ENCODE measurements at regions not wholly inside any gene's neighbourhood (a gene's known extent, or its start where the extent isn't known, plus 50 kb on each side); places are given as distances from the start of the nearest gene placed in this dataset.

DNA sequence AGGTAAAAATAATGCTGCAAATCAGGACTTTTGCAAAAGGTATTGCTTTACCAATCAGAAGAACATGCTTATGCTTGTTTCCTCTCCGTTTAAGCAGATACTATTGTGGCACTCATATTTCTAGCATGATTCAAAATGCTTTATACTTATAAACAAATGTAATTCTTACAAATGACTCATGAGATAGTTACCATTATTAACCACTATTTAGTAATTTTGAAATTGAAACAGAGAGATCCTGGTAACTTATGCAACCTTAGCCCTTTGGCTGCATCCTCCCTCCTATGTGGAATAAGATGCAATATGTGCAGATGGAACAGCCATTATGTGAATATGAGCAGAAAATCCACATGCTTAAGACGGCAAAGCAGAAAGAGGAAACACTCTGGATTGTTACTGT lies 164.7 kb downstream of the PCDH18 start:
- no peak overlapping the region for H3K4me2 ChIP-seq (replicated peaks; ENCODE audit: extremely low read depth, low read length, poor library complexity, severe bottlenecking)
- Mint-ChIP-seq H3K27ac (no peak overlapping the region), H3K27me3 (ENCODE audit: low read depth in 3 of 3) (no peaks in the 10 kb centered on the region), H3K36me3 (no peaks in the 10 kb centered on the region), H3K4me3 (no peak overlapping the region), H3K9me3 (peaks cover 0 to 4% (median 2%) of the 10 kb centered on the region in 7 donors), H3K4me1 (no peaks in the 10 kb centered on the region)
- H3K4me1 ChIP-seq (ENCODE audit: control insufficient read depth in 1 of 2, insufficient read depth in 2 of 2, low read length in 2 of 2), result no peaks in the 10 kb centered on the region
- H3K4me3 ChIP-seq (replicated peaks in 1 of 3; ENCODE audit: low read depth in 2 of 3, low read length in 3 of 3), result no peak overlapping the region
- no peaks in the 10 kb centered on the region for H3K36me3 ChIP-seq (replicated peaks in 1 of 2; ENCODE audit: control insufficient read depth in 1 of 2, insufficient read depth in 2 of 2, low read length in 2 of 2)
- no peak for DNase-seq
- H4K20me1 ChIP-seq (ENCODE audit: insufficient read depth, low read length), result no peaks in the 10 kb centered on the region
- H3K9me3 ChIP-seq (replicated peaks in 1 of 2; ENCODE audit: control insufficient read depth in 1 of 2, insufficient read depth in 1 of 2, low read length in 2 of 2), result no peaks in the 10 kb centered on the region
- H3K27me3 ChIP-seq (ENCODE audit: control insufficient read depth in 2 of 2, insufficient read depth in 2 of 2, low read length in 2 of 2), result no peaks in the 10 kb centered on the region
- H3K9ac ChIP-seq (ENCODE audit: insufficient read depth, low read length, poor library complexity, severe bottlenecking), result no peak overlapping the region
- no peaks in the 10 kb centered on the region for H3K79me2 ChIP-seq (ENCODE audit: insufficient read depth, low read length)
- intact Hi-C loops (cut with micrococcal nuclease), result no loop called here
- no CpG with 5 or more reads among the region's 2 CpGs for WGBS (ENCODE audit: insufficient coverage)
- TF ChIP-seq CTCF (IDR thresholded peaks at IDR 0.05), result no peak
- no peak overlapping the region for H3K27ac ChIP-seq (ENCODE audit: low read depth in 1 of 2, low read length in 2 of 2)
- H2AFZ ChIP-seq (ENCODE audit: insufficient read depth, low read depth, low read length, poor library complexity, severe bottlenecking), result no peak overlapping the region

DNA sequence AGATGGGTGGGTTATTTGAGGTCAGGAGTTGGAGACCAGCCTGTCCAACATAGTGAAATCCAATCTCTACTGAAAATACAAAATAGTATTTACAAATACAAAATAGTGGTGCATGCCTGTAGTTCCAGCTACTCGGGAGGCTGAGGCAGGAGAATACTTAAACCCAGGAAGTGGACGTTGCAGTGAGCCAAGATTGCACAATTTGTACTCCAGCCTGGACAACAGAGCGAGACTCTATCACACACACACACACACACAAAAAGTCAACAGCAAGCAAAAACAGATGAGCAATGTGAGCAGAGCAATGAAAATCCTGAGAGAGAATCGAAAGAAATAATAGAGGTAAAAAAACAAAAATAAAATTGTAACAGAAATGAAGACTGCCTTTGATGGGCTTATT lies 168.8 kb downstream of the PCDH18 start:
- Histone ChIP-seq H3K79me2 (ENCODE audit: insufficient read depth, low read length) (no peaks in the 10 kb centered on the region), H3K4me1 (ENCODE audit: control insufficient read depth in 1 of 2, insufficient read depth in 2 of 2, low read length in 2 of 2) (no peaks in the 10 kb centered on the region), H3K4me3 (replicated peaks in 1 of 3; ENCODE audit: low read depth in 2 of 3, low read length in 3 of 3) (no peak overlapping the region), H3K27me3 (ENCODE audit: control insufficient read depth in 2 of 2, insufficient read depth in 2 of 2, low read length in 2 of 2) (no peaks in the 10 kb centered on the region), H3K4me2 (replicated peaks; ENCODE audit: extremely low read depth, low read length, poor library complexity, severe bottlenecking) (no peak overlapping the region), H4K20me1 (ENCODE audit: insufficient read depth, low read length) (no peaks in the 10 kb centered on the region), H3K27ac (ENCODE audit: low read depth in 1 of 2, low read length in 2 of 2) (no peak overlapping the region), H3K9me3 (replicated peaks in 1 of 2; ENCODE audit: control insufficient read depth in 1 of 2, insufficient read depth in 1 of 2, low read length in 2 of 2) (no peaks in the 10 kb centered on the region), H3K36me3 (replicated peaks in 1 of 2; ENCODE audit: control insufficient read depth in 1 of 2, insufficient read depth in 2 of 2, low read length in 2 of 2) (no peaks in the 10 kb centered on the region), H3K9ac (ENCODE audit: insufficient read depth, low read length, poor library complexity, severe bottlenecking) (no peak overlapping the region), H2AFZ (ENCODE audit: insufficient read depth, low read depth, low read length, poor library complexity, severe bottlenecking) (no peak overlapping the region)
- Mint-ChIP-seq H3K27ac (no peak overlapping the region), H3K36me3 (no peaks in the 10 kb centered on the region), H3K27me3 (ENCODE audit: low read depth in 3 of 3) (no peaks in the 10 kb centered on the region), H3K9me3 (peaks cover 0 to 4% (median 0%) of the 10 kb centered on the region in 7 donors), H3K4me1 (no peaks in the 10 kb centered on the region), H3K4me3 (no peak overlapping the region)
- no CpG with 5 or more reads among the region's 4 CpGs for WGBS (ENCODE audit: insufficient coverage)
- DNase-seq, result no peak
- TF ChIP-seq CTCF (IDR thresholded peaks at IDR 0.05), result no peak
- intact Hi-C loops (cut with micrococcal nuclease), result no loop called here
